Natural killer cell (primary cell): ENCODE measurements at regions not wholly inside any gene's neighbourhood (a gene's known extent, or its start where the extent isn't known, plus 50 kb on each side); places are given as distances from the start of the nearest gene placed in this dataset.

Experiments used
- ATAC-seq, 3 donors: fragments of 150-1000 bp in 2 of 3; fragments of 200-7000 bp in 1 of 3; cut with Tn5 transposase; 1 replicate in 1 of 3; 2 replicates in 2 of 3; pipeline ENCODE4 v1.10.0; 2021; ENCODE audit warnings: mild to moderate bottlenecking in 2 of 3, moderate library complexity in 2 of 3
- DNase-seq, 2 donors: peaks; one replicate each; pipeline versions ENCODE4 v3.0.0 to v3.0.0-alpha.2; 2013 to 2021; ENCODE audit warnings: mixed read lengths in 1 of 2
- H3K27ac ChIP-seq: one replicate; pipeline ENCODE4 v1.5.1; 2013; ENCODE audit warnings: mild to moderate bottlenecking, low read length
- H3K27me3 ChIP-seq: one replicate; pipeline ENCODE4 v1.6.1; 2013; ENCODE audit warnings: low read length; ENCODE audit not compliant: control insufficient read depth, insufficient read depth
- H3K36me3 ChIP-seq: one replicate; pipeline ENCODE4 v1.6.1; 2013; ENCODE audit warnings: low read length; ENCODE audit not compliant: control insufficient read depth, insufficient read depth
- H3K4me1 ChIP-seq: one replicate; pipeline ENCODE4 v1.6.1; 2013; ENCODE audit warnings: low read length; ENCODE audit not compliant: control insufficient read depth, insufficient read depth
- H3K4me3 ChIP-seq: one replicate; pipeline ENCODE4 v1.5.1; 2013; ENCODE audit warnings: low read length
- H3K9me3 ChIP-seq: one replicate; pipeline ENCODE4 v1.6.1; 2013; ENCODE audit warnings: low read length; ENCODE audit not compliant: control insufficient read depth, insufficient read depth
- H3K27ac Mint-ChIP-seq, 2 donors: one replicate each; pipeline ENCODE4 v1.8.0; 2022; ENCODE audit warnings: mild to moderate bottlenecking in 2 of 2, mixed read lengths in 2 of 2, moderate library complexity in 1 of 2
- H3K27me3 Mint-ChIP-seq, 2 donors: one replicate each; pipeline ENCODE4 v1.8.0; 2022; ENCODE audit warnings: low read depth in 2 of 2, mixed read lengths in 2 of 2
- H3K36me3 Mint-ChIP-seq: one replicate; pipeline ENCODE4 v1.8.0; 2022; ENCODE audit warnings: mixed read lengths
- H3K4me1 Mint-ChIP-seq, 2 donors: one replicate each; pipeline ENCODE4 v1.8.0; 2022; ENCODE audit warnings: mixed read lengths in 2 of 2
- H3K4me3 Mint-ChIP-seq: one replicate; pipeline ENCODE4 v1.8.0; 2022; ENCODE audit warnings: mild to moderate bottlenecking, moderate library complexity, mixed read lengths
- H3K9me3 Mint-ChIP-seq, 2 donors: one replicate each; pipeline ENCODE4 v1.8.0; 2022; ENCODE audit warnings: mixed read lengths in 2 of 2
- CTCF ChIP-seq: fragments of 200-600 bp; IDR thresholded peaks from one replicate; pipeline ENCODE4 v1.8.0; 2022; ENCODE audit warnings: antibody characterized with exemption
- WGBS: methylation state at CpG from one replicate; pipeline ENCODE4 v1.1.7; 2013; ENCODE audit warnings: missing lambda C conversion rate; ENCODE audit not compliant: insufficient coverage; 5-methylcytosine and 5-hydroxymethylcytosine counted together
- intact Hi-C: fragments of 100-400 bp; cut with micrococcal nuclease; formaldehyde crosslinking; loops from one replicate; pipeline ENCODE4 v1.14.2; 2022

DNA sequence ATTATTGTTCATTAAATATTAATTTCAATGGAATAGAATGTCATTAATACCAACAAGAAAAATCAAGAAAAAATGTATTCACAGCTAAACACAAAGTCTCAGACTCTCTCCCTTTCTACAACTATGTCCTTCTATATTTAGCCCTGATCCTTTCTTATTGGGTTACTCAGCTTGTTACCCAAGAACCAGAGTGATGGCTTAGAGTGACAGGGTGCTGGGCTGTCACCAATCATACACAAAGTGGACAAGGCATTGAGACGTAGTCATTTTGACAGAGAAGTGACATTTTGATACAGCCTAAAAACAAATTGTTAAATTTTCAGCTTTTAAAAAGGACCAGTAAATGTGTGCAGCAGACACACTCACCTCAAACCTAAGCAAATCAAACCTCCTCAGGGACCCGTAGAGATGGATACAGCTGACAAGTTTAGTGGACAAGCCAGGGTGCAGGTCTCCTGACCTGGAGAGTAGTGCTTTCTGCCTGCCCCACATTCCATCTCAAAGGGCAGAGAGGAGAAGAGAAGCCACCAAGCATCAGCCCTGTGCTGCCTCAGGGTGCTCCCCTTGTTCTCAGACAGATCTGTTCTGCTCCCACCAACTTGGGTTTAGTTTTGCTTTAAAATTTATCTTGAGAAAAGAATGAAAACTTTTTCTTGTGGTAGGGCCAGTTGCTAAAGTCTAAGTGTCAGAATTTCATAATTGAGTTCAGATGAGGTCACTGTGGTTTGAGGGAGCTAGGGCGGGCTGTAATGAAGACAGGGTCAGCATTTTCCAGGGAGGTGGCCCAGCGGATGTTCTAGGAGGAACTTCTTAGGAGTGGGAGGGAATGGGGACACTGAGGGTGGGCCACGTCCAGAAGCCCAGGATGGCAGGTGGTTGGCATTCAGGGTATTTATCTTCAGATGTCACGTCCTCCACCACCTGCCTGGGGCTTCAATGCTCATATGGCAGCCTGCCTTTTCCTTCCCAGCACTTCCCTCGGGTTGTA is 136.5 kb upstream of the TBL1XR1 start:
- Histone ChIP-seq H3K9me3 (no peaks in the 10 kb centered on the region), H3K36me3 (no peaks in the 10 kb centered on the region), H3K4me3 (no peak overlapping the region), H3K27ac (no peak overlapping the region), H3K4me1 (peaks cover 26% of the 10 kb centered on the region), H3K27me3 (no peaks in the 10 kb centered on the region)
- WGBS = 46% methylated on average over 6 of the region's 7 CpGs
- peak overlapping the region in 1 of 2 donors; percentile 68 for H3K27ac Mint-ChIP-seq
- peaks cover 38 to 41% of the 10 kb centered on the region in 2 donors for H3K4me1 Mint-ChIP-seq
- ATAC-seq (peak; percentile 25 to 49 (median 43)), DNase-seq (no peak)
- H3K27me3 Mint-ChIP-seq = peaks cover 2 to 7% of the 10 kb centered on the region in 2 donors
- no peaks in the 10 kb centered on the region for H3K36me3 Mint-ChIP-seq
- H3K9me3 Mint-ChIP-seq = no peaks in the 10 kb centered on the region
- H3K4me3 Mint-ChIP-seq = no peak overlapping the region
- TF ChIP-seq CTCF = no peak
- intact Hi-C loops = loop anchor here (5.0 kb wide), 1 partner anchor 52 kb away; no protein-coding TSS in a partner anchor

- 95% methylated on average over 5 of the region's 5 CpGs for WGBS
- intact Hi-C loops = loop anchor here (5.0 kb wide), 1 partner anchor 53 kb away; no protein-coding TSS in a partner anchor
- Mint-ChIP-seq H3K9me3 (no peaks in the 10 kb centered on the region), H3K27me3 (peaks cover 2 to 7% of the 10 kb centered on the region in 2 donors), H3K27ac (peak overlapping the region in 1 of 2 donors; percentile 68), H3K36me3 (no peaks in the 10 kb centered on the region), H3K4me3 (no peak overlapping the region), H3K4me1 (peaks cover 46 to 49% of the 10 kb centered on the region in 2 donors)
- no peak overlapping the region for H3K27ac ChIP-seq
- no peaks in the 10 kb centered on the region for H3K27me3 ChIP-seq
- no peak for DNase-seq
- H3K4me3 ChIP-seq = no peak overlapping the region
- H3K36me3 ChIP-seq = no peaks in the 10 kb centered on the region
- ATAC-seq = no peak
- H3K4me1 ChIP-seq = peaks cover 29% of the 10 kb centered on the region
- TF ChIP-seq CTCF = no peak
- H3K9me3 ChIP-seq = no peaks in the 10 kb centered on the region
These were observed 137.5 kb upstream of the TBL1XR1 start for GRCh38 chr3:177334803-177335202.

GRCh38 chr3:177335728-177336127 is 138.4 kb upstream of the TBL1XR1 start:
- H3K27me3 ChIP-seq = no peaks in the 10 kb centered on the region
- no peak for TF ChIP-seq CTCF
- peaks cover 2 to 7% of the 10 kb centered on the region in 2 donors for H3K27me3 Mint-ChIP-seq
- no peaks in the 10 kb centered on the region for H3K9me3 ChIP-seq
- peaks cover 29% of the 10 kb centered on the region for H3K4me1 ChIP-seq
- ATAC-seq (no peak), DNase-seq (no peak)
- WGBS = 69% methylated on average over 3 of the region's 3 CpGs
- H3K4me3 ChIP-seq = no peak overlapping the region
- no peaks in the 10 kb centered on the region for H3K9me3 Mint-ChIP-seq
- no peaks in the 10 kb centered on the region for H3K36me3 ChIP-seq
- H3K27ac ChIP-seq = no peak overlapping the region
- H3K4me1 Mint-ChIP-seq = peaks cover 46 to 49% of the 10 kb centered on the region in 2 donors
- H3K36me3 Mint-ChIP-seq = no peaks in the 10 kb centered on the region
- intact Hi-C loops = loop anchor here (2.0 kb wide), 1 partner anchor 137 kb away; no protein-coding TSS in a partner anchor
- no peak overlapping the region for H3K27ac Mint-ChIP-seq
- no peak overlapping the region for H3K4me3 Mint-ChIP-seq
